GM10266 (cell line): ENCODE measurements at regions not wholly inside any gene's neighbourhood (a gene's known extent, or its start where the extent isn't known, plus 50 kb on each side); places are given as distances from the start of the nearest gene placed in this dataset.

Experiments
- DNase-seq: peaks from one replicate; pipeline ENCODE4 v3.0.0; 2012; ENCODE audit errors: extremely low spot score
- CTCF ChIP-seq: IDR thresholded peaks from 2 replicates; pipeline ENCODE4 v1.5.1; 2012; ENCODE audit warnings: mild to moderate bottlenecking, low read depth; ENCODE audit not compliant: control insufficient read depth, insufficient read depth; ENCODE audit errors: missing control alignments

- TF ChIP-seq CTCF, result no peak
- DNase-seq, result no peak
Observed at GRCh38 chr18:52200406-52200805, 139.6 kb upstream of the DCC start.

GRCh38 chr18:52200921-52201663, 138.9 kb upstream of the DCC start:
- no peak for DNase-seq
- no peak for TF ChIP-seq CTCF

GRCh38 chr18:52208646-52209045, 131.4 kb upstream of the DCC start:
- DNase-seq, result no peak
- TF ChIP-seq CTCF, result no peak

GRCh38 chr18:52216109-52216508, 123.9 kb upstream of the DCC start:
- no peak for TF ChIP-seq CTCF
- no peak for DNase-seq

- DNase-seq, result no peak
- no peak for TF ChIP-seq CTCF
Observed at GRCh38 chr18:52216666-52217065, 123.3 kb upstream of the DCC start.

GRCh38 chr18:52219102-52219501, 120.9 kb upstream of the DCC start:
- TF ChIP-seq CTCF, result no peak
- DNase-seq, result no peak

- no peak for DNase-seq
- TF ChIP-seq CTCF, result no peak
Observed at GRCh38 chr18:52220062-52220591, 119.9 kb upstream of the DCC start.
